Upper lobe of left lung (tissue), 6 donors: ENCODE measurements at regions not wholly inside any gene's neighbourhood (a gene's known extent, or its start where the extent isn't known, plus 50 kb on each side); places are given as distances from the start of the nearest gene placed in this dataset.

Experiments
- ATAC-seq, 2 donors: fragments of 200-7000 bp; cut with Tn5 transposase; one replicate each; pipeline ENCODE4 v1.9.1; 2022; ENCODE audit warnings: mild to moderate bottlenecking in 2 of 2, moderate library complexity in 2 of 2; ENCODE audit not compliant: low FRiP score in 2 of 2
- DNase-seq, 2 donors: peaks; one replicate each; pipeline ENCODE4 v3.0.0-alpha.2; 2019 to 2020
- H3K27ac ChIP-seq, 4 donors: fragments of 200-600 bp; sonication (generic); one replicate each; pipeline ENCODE4 v1.5.1; 2016 to 2019
- H3K27me3 ChIP-seq, 4 donors: fragments of 200-600 bp; sonication (generic); one replicate each; pipeline ENCODE4 v1.5.1; 2017 to 2019
- H3K36me3 ChIP-seq, 4 donors: fragments of 200-600 bp; sonication (generic); one replicate each; pipeline ENCODE4 v1.5.1; 2016 to 2019
- H3K4me1 ChIP-seq, 4 donors: fragments of 200-600 bp; sonication (generic); one replicate each; pipeline ENCODE4 v1.5.1; 2018 to 2019
- H3K4me3 ChIP-seq, 4 donors: fragments of 200-600 bp; sonication (generic); one replicate each; pipeline ENCODE4 v1.5.1; 2017 to 2019; ENCODE audit warnings: mild to moderate bottlenecking in 2 of 4, moderate library complexity in 1 of 4
- H3K9me3 ChIP-seq, 4 donors: fragments of 200-600 bp; sonication (generic); one replicate each; pipeline ENCODE4 v1.5.1; 2018 to 2019
- CTCF ChIP-seq, 6 experiments: fragments of 450-650 bp in 4 of 6; fragments of 200-600 bp in 2 of 6; sonication (generic) in 2 of 6; IDR thresholded peaks; one replicate each; pipeline ENCODE4 v1.5.1; 2016 to 2019; ENCODE audit warnings: antibody characterized with exemption in 6 of 6
- EP300 ChIP-seq, 4 donors: sonication (generic); formaldehyde crosslinking; IDR thresholded peaks; one replicate each; pipeline ENCODE4 v1.5.1; 2017; ENCODE audit warnings: antibody characterized with exemption in 4 of 4, control low read depth in 2 of 4
- POLR2A ChIP-seq, 4 donors: fragments of 450-650 bp; IDR thresholded peaks; one replicate each; pipeline ENCODE4 v1.5.1; 2016 to 2017; ENCODE audit warnings: antibody characterized with exemption in 4 of 4, mild to moderate bottlenecking in 2 of 4
- POLR2AphosphoS5 ChIP-seq, 2 donors: sonication (generic); formaldehyde crosslinking; IDR thresholded peaks; one replicate each; pipeline ENCODE4 v1.5.1; 2017; ENCODE audit warnings: antibody characterized with exemption in 2 of 2
- WGBS, 2 donors: methylation state at CpG; one replicate each; pipeline ENCODE4 v1.1.5; 2017 to 2018; 5-methylcytosine and 5-hydroxymethylcytosine counted together
- donor health status: DM: no; HTN: no; CAD: no; lungs with moderate emphysema.
- donor health status: DM: no; HTN: yes; CAD: no; lungs with severe emphysema.

GRCh38 chr6:22880686-22881433, 311.5 kb downstream of the HDGFL1 start:
- DNase-seq = no peak
- no peaks in the 10 kb centered on the region for H3K27me3 ChIP-seq
- 57 to 61% methylated on average over 3 of the region's 3 CpGs for WGBS, 2 donors

GRCh38 chr6:22882581-22882980, 313.2 kb downstream of the HDGFL1 start:
- no peaks in the 10 kb centered on the region for H3K27me3 ChIP-seq
- WGBS, 2 donors = 74 to 79% methylated on average over 2 of the region's 2 CpGs
- H3K4me3 ChIP-seq = no peak overlapping the region
- no peaks in the 10 kb centered on the region for H3K9me3 ChIP-seq
- no peaks in the 10 kb centered on the region for H3K36me3 ChIP-seq
- peaks cover 0 to 9% (median 3%) of the 10 kb centered on the region in 4 donors for H3K4me1 ChIP-seq
- TF ChIP-seq POLR2A (IDR thresholded peaks at IDR 0.05) (no peak), EP300 (IDR thresholded peaks at IDR 0.05) (no peak), POLR2AphosphoS5 (IDR thresholded peaks at IDR 0.05) (no peak), CTCF (IDR thresholded peaks at IDR 0.05) (no peak)
- ATAC-seq = no peak
- no peak overlapping the region for H3K27ac ChIP-seq
- no peak for DNase-seq

More at GRCh38 chr6:22880686-22881433, 311.5 kb downstream of the HDGFL1 start:
- ATAC-seq = peak; percentile 62 to 83
- TF ChIP-seq POLR2A (IDR thresholded peaks at IDR 0.05) = no peak
- no peak for TF ChIP-seq EP300 (IDR thresholded peaks at IDR 0.05)
- no peak for TF ChIP-seq POLR2AphosphoS5 (IDR thresholded peaks at IDR 0.05)
- no peak for TF ChIP-seq CTCF (IDR thresholded peaks at IDR 0.05)
- Histone ChIP-seq H3K4me3 (no peak overlapping the region), H3K36me3 (no peaks in the 10 kb centered on the region), H3K4me1 (peaks cover 0 to 7% (median 2%) of the 10 kb centered on the region in 4 donors), H3K27ac (peak overlapping the region in 3 of 4 donors; percentile 24 to 32 (median 28)), H3K9me3 (no peaks in the 10 kb centered on the region)

- Histone ChIP-seq H3K27me3 (no peaks in the 10 kb centered on the region), H3K27ac (no peak overlapping the region), H3K4me3 (no peak overlapping the region), H3K36me3 (no peaks in the 10 kb centered on the region), H3K9me3 (no peaks in the 10 kb centered on the region), H3K4me1 (peaks cover 0 to 14% (median 5%) of the 10 kb centered on the region in 4 donors)
- 54 to 58% methylated on average over 7 of the region's 7 CpGs for WGBS, 2 donors
- DNase-seq (no peak), ATAC-seq (peak in 1 of 2 donors; percentile 57)
- no peak for TF ChIP-seq CTCF (IDR thresholded peaks at IDR 0.05)
- no peak for TF ChIP-seq POLR2AphosphoS5 (IDR thresholded peaks at IDR 0.05)
These were observed 313.8 kb downstream of the HDGFL1 start for GRCh38 chr6:22883061-22883717.

GRCh38 chr6:22884456-22884855, 315.1 kb downstream of the HDGFL1 start:
- no peak for DNase-seq
- ATAC-seq = no peak
- no peaks in the 10 kb centered on the region for H3K36me3 ChIP-seq
- 47 to 50% methylated on average over 6 of the region's 6 CpGs for WGBS, 2 donors
- H3K4me1 ChIP-seq = peaks cover 0 to 15% (median 5%) of the 10 kb centered on the region in 4 donors
- no peak overlapping the region for H3K4me3 ChIP-seq
- TF ChIP-seq CTCF (IDR thresholded peaks at IDR 0.05) = no peak
- no peak for TF ChIP-seq POLR2AphosphoS5 (IDR thresholded peaks at IDR 0.05)
- TF ChIP-seq POLR2A (IDR thresholded peaks at IDR 0.05) = no peak
- no peak for TF ChIP-seq EP300 (IDR thresholded peaks at IDR 0.05)
- H3K27ac ChIP-seq = no peak overlapping the region
- H3K27me3 ChIP-seq = no peaks in the 10 kb centered on the region
- no peaks in the 10 kb centered on the region for H3K9me3 ChIP-seq
